ENCODE measurements at regions not wholly inside any gene's neighbourhood (a gene's known extent, or its start where the extent isn't known, plus 50 kb on each side); places are given as distances from the start of the nearest gene placed in this dataset.

GRCh38 chr6:126170433-126170832 lies 169.5 kb upstream of the CENPW start:
- TF ChIP-seq ZNF425 (CRISPR knock-in tag; conservative IDR thresholded peaks at IDR 0.05) (no peak), E2F4 (CRISPR knock-in tag; IDR thresholded peaks at IDR 0.05; ENCODE audit: borderline replicate concordance, low read depth) (no peak), ZNF532 (CRISPR knock-in tag; IDR thresholded peaks at IDR 0.05; ENCODE audit: borderline replicate concordance) (no peak), ZNF671 (CRISPR knock-in tag; IDR thresholded peaks at IDR 0.05) (no peak), ZSCAN18 (CRISPR knock-in tag; IDR thresholded peaks at IDR 0.05) (no peak), ESRRA (CRISPR knock-in tag; IDR thresholded peaks at IDR 0.05; ENCODE audit: borderline replicate concordance) (no peak), NFE2L1 (CRISPR knock-in tag; IDR thresholded peaks at IDR 0.05) (no peak), ZNF138 (CRISPR knock-in tag; conservative IDR thresholded peaks at IDR 0.05) (no peak), ARID4B (CRISPR knock-in tag; IDR thresholded peaks at IDR 0.05; ENCODE audit: borderline replicate concordance) (no peak), ZNF396 (CRISPR knock-in tag; IDR thresholded peaks at IDR 0.05; ENCODE audit: borderline replicate concordance) (no peak), RORB (CRISPR knock-in tag; IDR thresholded peaks at IDR 0.05) (no peak), NFYB (CRISPR knock-in tag; conservative IDR thresholded peaks at IDR 0.05; ENCODE audit: low read depth) (no peak), USF2 (CRISPR knock-in tag; IDR thresholded peaks at IDR 0.05) (no peak), ATF1 (CRISPR knock-in tag; IDR thresholded peaks at IDR 0.05) (no peak), ZNF416 (CRISPR knock-in tag; IDR thresholded peaks at IDR 0.05) (no peak), SP1 (CRISPR knock-in tag; conservative IDR thresholded peaks at IDR 0.05) (no peak), ZNF232 (CRISPR knock-in tag; IDR thresholded peaks at IDR 0.05) (no peak), ERG (CRISPR knock-in tag; IDR thresholded peaks at IDR 0.05) (no peak)
- ATAC-seq (peak; percentile 53), DNase-seq (ENCODE audit: low spot score) (no peak)
- ChIA-PET CTCF (interaction anchor here (0.9 to 2.4 kb wide), 4 partner anchors 13 to 175 kb away, joined by 3 to 7 read pairs (median 4); no protein-coding TSS in a partner anchor), POLR2A (no interaction called here)
- H3K36me3 Mint-ChIP-seq: peaks cover 3% of the 10 kb centered on the region; the same call in 1 of the 2 replicates
- peaks cover 28% of the 10 kb centered on the region for H3K4me1 Mint-ChIP-seq
- peaks cover 9% of the 10 kb centered on the region for H3K9me3 Mint-ChIP-seq
- no peak overlapping the region for H3K4me3 Mint-ChIP-seq
- no peak overlapping the region for H3K27ac Mint-ChIP-seq
- no peaks in the 10 kb centered on the region for H3K27me3 Mint-ChIP-seq (ENCODE audit: low read depth)

Data from WTC11 (cell line).